ENCODE measurements at regions not wholly inside any gene's neighbourhood (a gene's known extent, or its start where the extent isn't known, plus 50 kb on each side); places are given as distances from the start of the nearest gene placed in this dataset.

DNA sequence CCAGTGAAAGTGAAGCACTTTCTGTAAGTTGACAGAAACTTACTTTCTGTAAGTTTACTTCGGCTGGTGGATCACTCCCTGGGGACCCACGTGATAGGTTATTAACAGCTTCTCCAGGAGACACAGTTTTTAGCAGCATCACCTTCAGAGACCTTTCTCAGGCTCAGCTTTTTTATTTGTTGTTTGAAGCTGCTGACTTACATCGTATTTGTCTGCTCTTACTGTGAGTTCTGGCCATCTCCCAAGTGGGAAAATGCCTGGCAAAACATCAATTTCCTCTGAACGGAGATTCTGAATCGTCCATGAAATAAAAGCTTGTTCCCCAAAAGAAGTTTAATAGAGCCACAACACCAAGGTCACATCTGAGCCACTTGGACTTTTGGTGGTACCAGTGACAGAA, 178.7 kb upstream of the PODXL start:
- TF ChIP-seq, protein P1, sequence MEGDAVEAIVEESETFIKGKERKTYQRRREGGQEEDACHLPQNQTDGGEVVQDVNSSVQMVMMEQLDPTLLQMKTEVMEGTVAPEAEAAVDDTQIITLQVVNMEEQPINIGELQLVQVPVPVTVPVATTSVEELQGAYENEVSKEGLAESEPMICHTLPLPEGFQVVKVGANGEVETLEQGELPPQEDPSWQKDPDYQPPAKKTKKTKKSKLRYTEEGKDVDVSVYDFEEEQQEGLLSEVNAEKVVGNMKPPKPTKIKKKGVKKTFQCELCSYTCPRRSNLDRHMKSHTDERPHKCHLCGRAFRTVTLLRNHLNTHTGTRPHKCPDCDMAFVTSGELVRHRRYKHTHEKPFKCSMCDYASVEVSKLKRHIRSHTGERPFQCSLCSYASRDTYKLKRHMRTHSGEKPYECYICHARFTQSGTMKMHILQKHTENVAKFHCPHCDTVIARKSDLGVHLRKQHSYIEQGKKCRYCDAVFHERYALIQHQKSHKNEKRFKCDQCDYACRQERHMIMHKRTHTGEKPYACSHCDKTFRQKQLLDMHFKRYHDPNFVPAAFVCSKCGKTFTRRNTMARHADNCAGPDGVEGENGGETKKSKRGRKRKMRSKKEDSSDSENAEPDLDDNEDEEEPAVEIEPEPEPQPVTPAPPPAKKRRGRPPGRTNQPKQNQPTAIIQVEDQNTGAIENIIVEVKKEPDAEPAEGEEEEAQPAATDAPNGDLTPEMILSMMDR (IDR thresholded peaks at IDR 0.05) = no peak
- H3K4me3 Mint-ChIP-seq = no peak overlapping the region
- CTCF ChIA-PET = no interaction called here
- POLR2A ChIA-PET = no interaction called here
- peaks cover 23% of the 10 kb centered on the region for H3K27me3 Mint-ChIP-seq
- ATAC-seq (ENCODE audit: low read depth) (no peak), DNase-seq (no peak)
- intact Hi-C loops (cut with micrococcal nuclease) = no loop called here
- H3K36me3 Mint-ChIP-seq (ENCODE audit: low read depth) = no peaks in the 10 kb centered on the region
- no peaks in the 10 kb centered on the region for H3K9me3 Mint-ChIP-seq
- no peak overlapping the region for H3K27ac Mint-ChIP-seq
- no peaks in the 10 kb centered on the region for H3K4me1 Mint-ChIP-seq

DNA sequence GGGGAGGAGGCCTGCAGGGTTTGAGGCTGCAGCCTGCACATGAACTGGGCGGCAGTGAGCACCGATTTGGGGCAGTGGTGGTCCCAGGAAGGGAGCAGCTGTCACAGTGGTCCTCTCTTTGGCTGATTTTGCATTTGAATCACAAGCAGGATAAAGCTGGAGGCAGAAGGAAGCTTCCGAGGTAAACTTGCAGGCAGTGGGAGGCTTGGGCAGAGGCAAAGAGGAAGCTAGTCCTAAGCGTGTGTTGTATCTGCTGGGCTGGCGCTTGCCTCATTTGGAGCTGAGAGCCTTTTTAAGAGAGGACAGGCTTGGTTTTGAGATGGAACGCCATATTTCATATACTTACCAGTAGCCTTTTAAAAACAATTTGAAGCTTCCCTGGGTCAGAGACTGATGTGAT, 177.2 kb upstream of the PODXL start:
- intact Hi-C loops (cut with micrococcal nuclease) = no loop called here
- peaks cover 7% of the 10 kb centered on the region for H3K9me3 Mint-ChIP-seq
- ChIA-PET POLR2A (no interaction called here), CTCF (no interaction called here)
- no peak overlapping the region for H3K27ac Mint-ChIP-seq
- H3K4me3 Mint-ChIP-seq = no peak overlapping the region
- ATAC-seq (ENCODE audit: low read depth) (no peak), DNase-seq (no peak)
- H3K36me3 Mint-ChIP-seq (ENCODE audit: low read depth) = no peaks in the 10 kb centered on the region
- peaks cover 23% of the 10 kb centered on the region for H3K27me3 Mint-ChIP-seq
- H3K4me1 Mint-ChIP-seq = no peaks in the 10 kb centered on the region
- TF ChIP-seq, protein P1 (IDR thresholded peaks at IDR 0.05) = no peak

DNA sequence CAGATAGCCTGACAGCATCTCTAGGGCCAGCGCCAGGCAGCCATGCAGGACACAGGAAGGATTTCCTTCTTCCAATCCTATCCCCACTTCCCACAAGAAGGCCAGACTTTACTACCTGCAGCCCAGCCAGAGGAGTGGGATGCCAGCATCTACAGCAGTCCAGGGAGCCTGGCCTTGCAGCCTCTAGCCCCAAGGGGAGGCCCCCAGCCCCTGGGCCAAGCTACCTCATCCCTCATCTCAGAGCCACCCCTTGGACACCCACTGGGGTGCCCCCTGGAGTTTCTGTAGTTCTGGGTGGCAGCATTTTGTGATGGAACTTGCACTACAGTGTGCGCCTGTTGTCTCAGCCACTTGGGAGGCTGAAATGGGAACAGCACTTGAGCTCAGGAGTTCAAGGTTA, 170.8 kb upstream of the PODXL start:
- H3K9me3 Mint-ChIP-seq = peaks cover 11% of the 10 kb centered on the region
- no peak for ATAC-seq (ENCODE audit: low read depth)
- peaks cover 13% of the 10 kb centered on the region for H3K27me3 Mint-ChIP-seq
- no peak overlapping the region for H3K4me3 Mint-ChIP-seq
- DNase-seq = no peak
- intact Hi-C loops (cut with micrococcal nuclease) = no loop called here
- POLR2A ChIA-PET = no interaction called here
- CTCF ChIA-PET = no interaction called here
- H3K4me1 Mint-ChIP-seq = no peaks in the 10 kb centered on the region
- TF ChIP-seq, protein P1 (IDR thresholded peaks at IDR 0.05) = no peak
- no peaks in the 10 kb centered on the region for H3K36me3 Mint-ChIP-seq (ENCODE audit: low read depth)
- H3K27ac Mint-ChIP-seq = no peak overlapping the region

DNA sequence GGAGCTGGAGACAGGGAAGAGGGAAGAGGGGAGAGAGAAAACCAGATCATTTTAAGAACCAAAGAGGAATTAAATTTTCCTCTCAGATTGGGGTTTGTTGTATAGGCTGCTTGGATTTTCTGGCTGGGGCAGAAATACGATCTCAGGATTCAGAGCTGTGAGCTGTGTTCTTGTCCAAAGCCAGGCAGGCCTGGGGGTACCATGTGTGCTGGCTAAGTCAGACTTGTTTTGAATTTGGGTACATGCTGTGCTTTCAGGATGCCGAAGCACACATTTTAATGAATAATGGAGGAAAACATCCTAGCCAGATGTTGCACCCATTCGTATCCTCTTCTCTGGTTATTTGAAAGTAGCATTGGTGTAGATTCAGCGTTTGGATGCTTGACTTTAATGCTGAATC, 170.3 kb upstream of the PODXL start:
- ChIA-PET CTCF (no interaction called here), POLR2A (no interaction called here)
- intact Hi-C loops (cut with micrococcal nuclease) = no loop called here
- no peak overlapping the region for H3K4me3 Mint-ChIP-seq
- TF ChIP-seq, protein P1 (IDR thresholded peaks at IDR 0.05) = no peak
- no peaks in the 10 kb centered on the region for H3K4me1 Mint-ChIP-seq
- peaks cover 9% of the 10 kb centered on the region for H3K27me3 Mint-ChIP-seq
- DNase-seq = no peak
- no peak overlapping the region for H3K27ac Mint-ChIP-seq
- H3K9me3 Mint-ChIP-seq = peaks cover 11% of the 10 kb centered on the region
- H3K36me3 Mint-ChIP-seq (ENCODE audit: low read depth) = no peaks in the 10 kb centered on the region
- ATAC-seq (ENCODE audit: low read depth) = no peak

DNA sequence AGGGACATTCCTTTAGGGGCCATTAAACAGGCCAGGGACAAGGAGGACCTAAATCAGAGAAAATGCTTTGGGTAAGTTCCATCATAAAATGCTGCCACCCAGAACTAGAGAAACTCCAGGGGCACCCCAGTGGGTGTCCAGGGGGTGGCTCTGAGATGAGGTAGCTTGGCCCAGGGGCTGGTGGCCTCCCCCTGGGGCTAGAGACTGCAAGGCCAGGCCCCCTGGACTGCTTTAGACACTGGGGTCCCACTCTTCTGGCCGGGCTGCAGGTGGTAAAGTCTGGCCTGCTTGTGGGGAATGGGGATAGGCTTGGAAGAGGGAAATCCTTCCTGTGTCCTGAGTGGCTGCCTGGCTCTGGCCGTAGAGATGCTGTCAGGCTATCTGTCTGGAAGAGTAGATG, 169.6 kb upstream of the PODXL start:
- ATAC-seq (ENCODE audit: low read depth) (no peak), DNase-seq (no peak)
- intact Hi-C loops (cut with micrococcal nuclease) = no loop called here
- H3K4me3 Mint-ChIP-seq = no peak overlapping the region
- H3K27me3 Mint-ChIP-seq = peaks cover 9% of the 10 kb centered on the region
- ChIA-PET CTCF (no interaction called here), POLR2A (no interaction called here)
- no peaks in the 10 kb centered on the region for H3K4me1 Mint-ChIP-seq
- H3K36me3 Mint-ChIP-seq (ENCODE audit: low read depth) = no peaks in the 10 kb centered on the region
- H3K27ac Mint-ChIP-seq = no peak overlapping the region
- H3K9me3 Mint-ChIP-seq = peaks cover 11% of the 10 kb centered on the region
- TF ChIP-seq, protein P1 (IDR thresholded peaks at IDR 0.05) = no peak
